Activated naive CD4-positive, alpha-beta T cell treated with anti-CD3 and anti-CD28 coated beads, Interleukin-2, amount 50 U/mL, for 72 hours (primary cell): ENCODE measurements at regions not wholly inside any gene's neighbourhood (a gene's known extent, or its start where the extent isn't known, plus 50 kb on each side); places are given as distances from the start of the nearest gene placed in this dataset.
A peak's percentile ranks its signal among the peaks of the same experiment; 100 is the strongest.

Source experiments
- ATAC-seq, 2 donors: fragments of 150-1000 bp; cut with Tn5 transposase; 2 replicates each; pipeline ENCODE4 v1.10.0; 2021; ENCODE audit warnings: mild to moderate bottlenecking in 2 of 2, moderate library complexity in 2 of 2
- DNase-seq, 2 donors: peaks; one replicate each; pipeline ENCODE4 v3.0.0; 2021 to 2022; ENCODE audit warnings: low spot score in 2 of 2
- H3K27ac Mint-ChIP-seq, 2 donors: one replicate each; pipeline ENCODE4 v1.8.0; 2022; ENCODE audit warnings: mild to moderate bottlenecking in 2 of 2, mixed read lengths in 2 of 2
- H3K36me3 Mint-ChIP-seq, 2 donors: one replicate each; pipeline ENCODE4 v1.8.0; 2022; ENCODE audit warnings: mixed read lengths in 2 of 2
- H3K9me3 Mint-ChIP-seq, 2 donors: one replicate each; pipeline ENCODE4 v1.8.0; 2022; ENCODE audit warnings: mixed read lengths in 2 of 2

DNA sequence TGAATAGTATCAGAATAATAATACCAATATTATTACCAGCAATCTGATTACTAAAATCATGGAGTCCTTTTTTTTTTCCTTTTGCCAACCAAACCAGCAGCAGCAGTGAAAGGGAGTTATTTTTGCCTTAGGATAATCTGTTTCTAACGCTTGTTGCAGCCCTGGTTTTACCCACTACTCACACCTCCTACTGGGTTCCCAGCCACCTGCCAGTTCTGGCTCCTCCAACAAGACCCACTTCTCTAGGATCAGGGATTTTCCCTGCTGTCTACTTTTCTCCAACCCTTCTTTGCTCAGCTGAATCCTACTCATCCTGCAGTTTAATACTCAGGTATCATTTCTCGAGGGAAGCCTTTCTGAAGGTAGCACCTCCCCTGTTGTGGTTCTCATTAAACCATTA lies 96.8 kb upstream of the BCAR3 start:
- ATAC-seq = no peak
- peaks cover 4% of the 10 kb centered on the region in 2 donors for H3K9me3 Mint-ChIP-seq
- H3K27ac Mint-ChIP-seq = no peak overlapping the region

DNA sequence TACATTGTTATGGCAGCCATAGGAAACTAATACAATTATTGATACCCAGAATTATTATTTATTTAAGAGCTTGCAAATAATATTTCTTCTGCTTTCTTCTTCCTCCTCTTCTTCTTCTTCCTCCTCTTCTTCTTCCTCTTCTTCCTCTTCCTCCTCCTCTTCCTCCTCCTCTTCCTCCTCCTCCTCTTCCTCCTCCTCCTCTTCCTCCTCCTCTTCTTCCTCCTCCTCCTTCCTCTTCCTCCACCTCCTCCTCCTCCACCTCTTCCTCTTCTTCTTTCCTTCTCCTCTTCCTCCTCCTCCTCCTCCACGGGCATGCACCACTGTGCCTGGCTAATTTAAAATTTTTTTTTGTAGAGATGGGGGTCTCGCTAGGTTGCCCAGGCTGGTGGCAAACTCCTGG lies 95.6 kb upstream of the BCAR3 start:
- H3K27ac Mint-ChIP-seq = no peak overlapping the region
- no peak for ATAC-seq
- H3K36me3 Mint-ChIP-seq = no peaks in the 10 kb centered on the region
- no peak for DNase-seq
- peaks cover 4% of the 10 kb centered on the region in 2 donors for H3K9me3 Mint-ChIP-seq

More for the DNA sequence above, 96.8 kb upstream of the BCAR3 start:
- H3K36me3 Mint-ChIP-seq = no peaks in the 10 kb centered on the region
- DNase-seq = no peak

DNA sequence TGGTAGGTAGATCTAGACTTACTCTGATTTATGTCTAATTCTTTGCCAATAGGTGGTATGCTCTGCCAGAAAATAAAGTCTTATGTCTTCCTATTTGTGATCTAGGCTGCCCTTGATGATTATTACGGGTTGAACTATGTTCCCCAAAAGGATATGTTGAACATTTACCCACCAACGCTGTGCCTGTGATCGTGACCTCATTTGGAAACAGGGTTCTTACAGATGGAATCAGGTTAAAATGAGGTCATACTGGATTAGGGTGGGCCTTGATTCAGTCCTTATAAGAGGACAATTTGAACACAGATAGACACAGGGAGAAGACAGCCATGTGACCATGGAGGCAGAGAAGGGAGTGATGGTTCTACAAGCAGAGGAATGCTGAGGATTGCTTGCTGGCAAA lies 95.1 kb upstream of the BCAR3 start:
- Mint-ChIP-seq H3K9me3 (peaks cover 4% of the 10 kb centered on the region in 2 donors), H3K27ac (no peak overlapping the region), H3K36me3 (no peaks in the 10 kb centered on the region)
- ATAC-seq (no peak), DNase-seq (no peak)

DNA sequence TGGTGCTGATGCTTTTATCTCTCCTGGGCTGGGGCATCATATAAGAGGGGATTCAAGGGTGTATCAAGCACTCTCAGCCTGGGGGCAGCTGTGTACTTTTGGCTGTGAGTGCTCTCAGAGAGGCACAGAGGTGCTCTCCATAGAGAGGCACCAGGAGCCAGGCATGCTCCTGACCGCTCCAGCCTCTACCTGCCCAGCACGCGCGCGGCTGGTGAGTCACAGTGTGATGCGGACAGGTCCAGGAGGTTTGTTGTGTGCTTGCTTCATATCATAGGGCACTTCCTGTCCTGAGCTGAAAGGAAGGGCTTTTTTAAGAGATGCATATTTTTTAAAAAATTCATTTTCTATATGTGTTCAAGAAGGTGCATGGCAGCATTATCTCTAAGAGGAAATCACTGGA lies 93.6 kb upstream of the BCAR3 start:
- DNase-seq (no peak), ATAC-seq (no peak)
- Mint-ChIP-seq H3K27ac (no peak overlapping the region), H3K9me3 (peaks cover 3% of the 10 kb centered on the region in 2 donors), H3K36me3 (no peaks in the 10 kb centered on the region)

DNA sequence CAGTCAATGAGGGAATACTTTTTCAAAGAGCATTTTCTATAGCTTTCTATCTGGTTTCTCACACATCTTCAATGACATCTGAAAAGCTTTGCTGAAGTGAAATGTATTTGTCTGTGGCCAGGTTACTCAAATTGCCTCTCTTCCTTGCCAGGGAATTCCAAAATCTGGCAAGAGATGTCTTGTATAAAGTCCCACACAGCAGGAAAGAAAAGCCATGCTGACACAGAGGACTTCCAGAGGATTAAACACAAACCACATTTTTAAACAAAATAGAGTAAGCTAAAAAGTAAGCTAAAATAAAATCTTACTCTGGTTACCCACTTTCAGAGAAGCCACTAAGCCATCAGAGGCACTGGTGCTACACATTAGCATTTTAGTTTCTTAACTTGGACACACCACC lies 93.1 kb upstream of the BCAR3 start:
- Mint-ChIP-seq H3K9me3 (no peaks in the 10 kb centered on the region), H3K27ac (no peak overlapping the region), H3K36me3 (no peaks in the 10 kb centered on the region)
- DNase-seq (no peak), ATAC-seq (no peak)

DNA sequence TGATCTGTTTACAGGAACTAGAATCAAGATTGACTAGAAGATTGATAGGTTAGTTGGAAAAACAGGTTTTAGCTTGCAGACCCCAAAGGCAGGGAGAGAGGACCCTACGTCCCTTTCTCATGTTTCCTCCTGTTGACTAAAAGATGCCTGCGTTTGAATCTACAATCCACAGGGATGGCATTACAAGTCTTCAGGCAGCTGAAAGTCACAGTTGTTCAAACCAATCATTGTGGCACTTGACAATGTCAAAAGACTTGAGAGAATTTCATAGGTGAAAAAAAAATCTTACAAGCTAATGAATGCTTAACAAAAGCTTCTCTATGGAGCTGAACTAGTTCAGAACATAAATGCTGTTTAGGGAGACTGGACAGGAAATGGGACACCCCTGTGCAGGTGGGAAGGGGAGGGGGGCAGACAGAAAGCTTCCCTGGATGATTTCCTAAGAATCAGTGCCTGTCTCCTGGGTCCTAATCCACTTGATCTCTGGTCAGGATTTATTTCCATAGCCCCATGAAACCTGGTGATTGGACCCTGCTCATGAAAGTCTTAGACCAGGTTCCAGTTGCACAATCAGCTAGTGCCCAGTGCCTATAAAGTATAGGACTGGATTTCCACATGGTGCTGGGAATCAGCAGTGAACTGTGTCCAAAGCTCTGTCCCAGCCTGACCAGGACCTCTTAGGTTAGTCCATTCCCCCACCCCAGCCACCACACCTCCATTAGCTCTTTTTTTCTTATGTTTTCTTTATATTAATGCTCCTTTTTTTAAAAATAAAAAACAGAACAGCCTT lies 91.6 kb upstream of the BCAR3 start:
- Mint-ChIP-seq H3K9me3 (no peaks in the 10 kb centered on the region), H3K27ac (no peak overlapping the region), H3K36me3 (no peaks in the 10 kb centered on the region)
- no peak for ATAC-seq
- DNase-seq = no peak

DNA sequence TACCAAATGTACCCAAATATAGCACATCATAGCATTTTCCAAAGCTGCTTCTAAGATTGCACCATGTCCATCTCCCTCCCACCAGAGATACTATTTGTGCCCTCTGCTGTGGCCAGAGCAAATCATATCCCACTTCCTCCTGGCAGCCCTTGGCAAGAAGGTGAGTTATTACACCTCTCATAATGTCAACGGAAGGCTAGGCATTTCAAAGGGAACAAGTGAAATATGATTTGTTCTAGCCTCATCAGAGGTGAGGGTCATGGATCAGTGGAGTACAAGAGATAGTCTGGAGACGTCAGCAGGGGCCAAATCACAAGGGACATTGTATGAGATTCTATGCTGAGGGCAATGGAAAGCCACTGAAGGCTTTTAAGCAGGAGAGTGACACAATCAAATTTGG lies 90.2 kb upstream of the BCAR3 start:
- Mint-ChIP-seq H3K36me3 (no peaks in the 10 kb centered on the region), H3K9me3 (no peaks in the 10 kb centered on the region), H3K27ac (no peak overlapping the region)
- DNase-seq (no peak), ATAC-seq (no peak)

DNA sequence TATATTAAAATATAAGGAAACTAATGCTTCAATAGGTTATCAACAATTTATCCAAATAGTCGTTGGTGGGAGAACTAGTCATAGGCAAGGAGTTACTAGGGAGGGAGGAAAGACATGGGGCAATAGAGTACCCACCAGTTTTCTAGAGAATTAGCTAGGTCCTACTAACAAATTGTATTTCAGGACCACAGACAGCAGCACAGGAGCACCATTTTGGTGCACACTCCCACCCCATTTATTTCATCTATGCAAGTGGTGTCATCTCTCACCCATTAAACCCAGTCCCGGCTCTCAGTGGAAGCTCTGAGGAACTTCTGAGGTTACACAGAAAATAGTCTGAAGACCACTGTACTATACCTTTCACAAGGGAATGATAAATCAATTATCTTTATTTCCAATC lies 89.0 kb upstream of the BCAR3 start:
- DNase-seq (no peak), ATAC-seq (no peak)
- Mint-ChIP-seq H3K36me3 (no peaks in the 10 kb centered on the region), H3K9me3 (no peaks in the 10 kb centered on the region), H3K27ac (no peak overlapping the region)

DNA sequence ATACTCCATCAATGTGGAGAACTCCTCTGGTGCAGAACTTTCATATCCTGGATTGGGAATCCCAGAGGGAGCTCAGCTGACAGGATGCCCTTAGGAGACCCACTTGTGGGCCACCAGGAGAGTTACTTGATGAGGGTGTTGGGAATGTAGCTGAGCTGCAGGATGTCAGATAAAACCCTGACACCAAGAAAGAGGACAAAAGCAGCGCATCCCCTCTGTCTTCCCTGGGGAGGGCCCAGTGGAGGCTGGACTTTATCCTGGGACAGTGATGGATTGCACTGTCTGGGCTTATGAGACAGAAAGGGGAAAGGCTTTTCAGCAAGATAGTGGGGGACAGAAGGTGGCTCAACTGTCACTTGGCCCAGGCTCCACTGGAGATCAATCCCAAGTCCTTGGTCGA lies 88.1 kb upstream of the BCAR3 start:
- no peaks in the 10 kb centered on the region for H3K9me3 Mint-ChIP-seq
- no peak for ATAC-seq
- H3K27ac Mint-ChIP-seq = no peak overlapping the region
- no peak for DNase-seq
- no peaks in the 10 kb centered on the region for H3K36me3 Mint-ChIP-seq

DNA sequence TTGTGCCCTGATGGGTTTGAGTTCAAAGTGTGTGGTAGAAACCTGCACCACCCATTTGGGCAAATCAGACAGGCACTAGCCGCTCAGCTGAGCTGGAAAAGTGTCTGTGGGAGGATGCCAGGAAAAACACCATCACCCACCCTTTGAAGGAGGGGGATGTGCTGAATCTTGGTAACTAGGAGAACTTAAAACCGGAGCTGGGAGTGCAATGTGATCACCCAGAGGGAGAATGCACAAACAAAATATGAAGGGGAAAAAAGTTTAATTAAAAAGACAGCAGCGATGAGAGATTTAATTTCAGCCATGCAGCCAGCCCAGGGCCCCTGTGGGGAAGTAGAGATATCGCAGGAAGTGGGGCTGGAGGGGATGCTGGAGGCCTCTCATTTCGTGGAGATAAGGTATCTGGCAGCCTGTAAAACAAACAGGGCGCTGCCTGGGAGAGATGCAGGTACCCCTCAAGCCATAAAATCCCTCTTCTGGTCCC lies 86.8 kb upstream of the BCAR3 start:
- H3K27ac Mint-ChIP-seq = peak overlapping the region in 1 of 2 donors; percentile 23
- DNase-seq (no peak), ATAC-seq (no peak)
- no peaks in the 10 kb centered on the region for H3K36me3 Mint-ChIP-seq
- no peaks in the 10 kb centered on the region for H3K9me3 Mint-ChIP-seq

DNA sequence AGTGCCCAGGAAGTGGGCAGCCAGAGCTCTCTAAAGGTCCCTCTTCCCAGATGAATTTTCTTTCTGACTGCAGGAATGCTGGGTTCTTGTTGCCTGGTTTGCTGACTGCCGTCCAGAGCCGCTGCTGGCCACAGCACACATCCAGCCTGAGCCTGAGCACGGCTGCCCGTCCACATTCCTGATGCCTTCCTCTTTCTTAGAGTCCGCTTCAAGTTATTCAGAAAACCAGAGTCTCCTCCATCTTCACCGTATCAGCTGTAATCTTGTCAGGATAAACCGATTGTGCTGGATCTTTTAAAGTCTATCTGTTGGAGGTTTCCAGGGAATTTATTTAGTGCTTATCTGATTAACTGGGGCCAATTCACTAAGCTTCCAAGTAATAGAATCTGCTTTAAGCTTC lies 84.8 kb upstream of the BCAR3 start:
- no peak overlapping the region for H3K27ac Mint-ChIP-seq
- ATAC-seq = no peak
- H3K9me3 Mint-ChIP-seq = no peaks in the 10 kb centered on the region
- DNase-seq = no peak
- no peaks in the 10 kb centered on the region for H3K36me3 Mint-ChIP-seq

DNA sequence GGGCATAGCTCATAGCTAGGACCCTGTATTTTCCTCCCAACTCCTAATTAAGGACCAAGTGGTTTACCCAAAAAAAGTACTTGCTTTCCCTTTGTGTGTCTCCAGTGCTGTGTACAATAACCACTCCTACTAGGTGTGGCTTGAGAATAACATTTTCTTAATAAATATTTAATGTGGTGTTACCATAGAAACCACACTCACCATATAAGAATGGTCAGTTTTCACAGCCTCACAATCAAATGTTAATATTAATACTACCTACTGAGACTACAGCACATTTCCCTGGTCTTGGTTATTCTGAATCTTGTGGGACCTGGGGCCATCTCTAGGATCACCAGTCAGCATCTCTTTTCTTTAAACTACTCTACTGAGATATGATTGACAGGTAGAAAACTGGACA lies 83.5 kb upstream of the BCAR3 start:
- no peaks in the 10 kb centered on the region for H3K36me3 Mint-ChIP-seq
- DNase-seq (no peak), ATAC-seq (no peak)
- H3K27ac Mint-ChIP-seq = no peak overlapping the region
- no peaks in the 10 kb centered on the region for H3K9me3 Mint-ChIP-seq

DNA sequence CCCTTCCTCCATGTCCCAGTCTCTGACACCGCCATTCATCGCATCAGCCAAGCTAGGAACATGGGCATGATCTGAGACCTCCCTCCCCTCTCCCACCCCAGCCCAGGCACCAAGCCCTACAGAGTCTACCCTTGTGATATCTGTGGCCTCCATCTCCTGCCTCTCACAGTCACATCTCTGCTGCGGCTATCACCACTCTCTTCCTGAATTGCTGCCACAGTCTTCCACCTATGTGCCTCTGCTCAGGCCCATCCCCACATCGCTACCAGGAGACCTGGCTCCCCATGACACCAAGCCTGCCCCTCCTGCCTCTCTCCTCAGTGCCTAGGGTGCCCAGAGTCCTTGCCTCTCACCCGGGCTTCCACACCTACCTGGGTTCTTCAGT lies 82.7 kb upstream of the BCAR3 start:
- peaks cover 0 to 3% of the 10 kb centered on the region in 2 donors for H3K9me3 Mint-ChIP-seq
- ATAC-seq = no peak
- DNase-seq = no peak
- H3K36me3 Mint-ChIP-seq = no peaks in the 10 kb centered on the region
- peak overlapping the region in 1 of 2 donors; percentile 58 for H3K27ac Mint-ChIP-seq

DNA sequence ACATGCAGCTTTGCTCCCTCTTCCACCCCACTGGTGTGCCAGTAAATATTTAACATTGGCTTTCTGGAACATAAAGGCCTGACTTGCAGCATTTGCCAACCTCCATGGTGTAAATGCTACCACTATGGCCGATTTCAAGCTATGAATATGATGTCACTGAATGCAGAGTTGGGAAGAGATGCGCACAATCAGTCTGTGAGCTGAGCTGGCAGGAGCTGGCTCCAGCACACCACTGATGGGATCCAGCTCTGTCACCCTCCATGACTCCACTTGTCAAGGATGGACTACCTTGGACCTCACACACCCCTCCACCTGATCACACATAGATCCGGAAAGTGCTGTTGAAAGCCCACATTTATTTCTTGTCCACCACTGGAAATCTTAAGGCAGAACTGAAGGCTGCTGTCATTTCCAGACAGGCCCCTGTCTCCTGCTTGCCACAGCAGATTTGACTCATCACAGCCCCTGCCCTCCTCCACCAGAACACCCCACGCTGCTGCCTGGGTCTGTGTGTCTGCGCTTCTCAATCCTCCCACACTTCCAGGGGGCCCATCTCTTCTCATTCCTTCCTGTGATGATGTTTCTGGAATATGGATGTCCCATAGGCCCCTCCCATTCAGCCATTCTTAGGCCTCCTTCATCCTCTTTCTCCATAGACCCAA lies 82.2 kb upstream of the BCAR3 start:
- peak in 1 of 2 donors; percentile 50 for ATAC-seq

DNA sequence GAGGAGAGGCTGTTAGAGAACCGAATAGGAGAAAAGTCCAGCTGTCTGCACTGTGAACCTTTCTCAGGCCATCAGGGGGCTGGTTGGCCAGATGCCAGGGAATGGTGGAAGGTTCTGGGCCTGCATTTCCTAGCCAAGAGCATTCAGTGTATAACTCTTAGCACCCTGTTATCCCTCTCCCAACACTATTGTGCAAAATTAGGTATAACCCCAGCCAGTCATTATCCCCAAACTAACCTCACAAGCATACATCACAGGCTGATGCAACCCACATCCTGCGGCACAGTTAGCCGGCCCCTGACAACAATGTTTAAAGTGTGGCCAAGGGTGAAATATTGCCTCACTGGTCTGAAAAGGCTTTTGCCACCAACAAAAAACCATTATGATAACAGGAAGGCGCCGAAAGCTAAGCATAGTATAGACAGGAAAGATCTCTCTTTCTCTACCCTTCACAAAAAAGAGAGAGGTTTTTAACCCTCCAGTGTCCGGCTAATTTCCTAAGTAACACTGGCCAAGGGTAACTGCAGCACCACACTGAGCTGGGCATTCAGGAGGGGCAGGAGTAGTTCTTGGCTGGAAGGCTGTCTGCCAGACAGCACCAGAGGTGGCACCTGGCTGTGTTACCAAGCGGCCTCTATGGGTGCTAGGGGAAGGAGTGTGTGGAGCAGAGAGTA lies 77.3 kb upstream of the BCAR3 start:
- Mint-ChIP-seq H3K9me3 (peaks cover 0 to 3% of the 10 kb centered on the region in 2 donors), H3K27ac (peak overlapping the region in 1 of 2 donors; percentile 55), H3K36me3 (no peaks in the 10 kb centered on the region)
- ATAC-seq (peak; percentile 71 to 94), DNase-seq (no peak)

More for the DNA sequence above, 82.2 kb upstream of the BCAR3 start:
- no peaks in the 10 kb centered on the region for H3K36me3 Mint-ChIP-seq
- no peak overlapping the region for H3K27ac Mint-ChIP-seq
- peaks cover 0 to 3% of the 10 kb centered on the region in 2 donors for H3K9me3 Mint-ChIP-seq
- no peak for DNase-seq

DNA sequence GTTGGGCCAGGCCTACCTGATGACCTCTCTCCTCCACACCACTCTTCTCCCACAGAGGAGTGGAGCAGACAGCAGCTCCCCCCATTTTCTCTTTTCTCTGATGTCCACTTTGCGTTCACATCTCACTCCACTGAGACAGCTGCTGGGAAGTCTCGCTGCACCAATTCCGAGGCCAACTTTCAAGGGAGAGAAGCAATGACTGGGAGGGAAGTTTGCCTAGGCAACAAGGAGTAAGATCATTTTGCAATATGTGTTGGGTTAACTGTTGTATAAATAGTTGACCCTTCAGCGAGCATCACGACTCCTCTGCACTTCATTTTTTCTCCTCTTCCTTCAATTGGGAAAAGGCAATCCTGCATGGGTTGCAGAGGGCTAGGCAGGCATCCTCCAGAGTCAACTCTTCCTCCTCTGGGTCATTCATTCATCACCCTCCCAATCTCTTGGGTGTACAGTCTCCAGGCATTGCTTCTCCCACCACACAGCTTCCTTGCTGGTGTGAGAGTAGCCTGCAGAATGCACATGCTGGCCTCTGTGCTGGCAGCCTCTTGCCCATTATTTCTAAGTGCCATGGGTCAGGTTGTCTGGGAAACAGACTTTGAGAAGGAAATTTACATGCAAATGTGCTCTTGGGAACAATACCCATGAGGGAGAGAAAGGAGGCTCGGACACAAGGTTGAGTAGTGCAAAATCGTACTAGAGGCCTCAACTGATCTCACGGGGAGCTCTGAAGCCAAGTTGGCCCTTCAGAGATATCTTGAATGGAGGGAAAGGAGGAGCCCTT lies 75.8 kb upstream of the BCAR3 start:
- H3K27ac Mint-ChIP-seq = no peak overlapping the region
- DNase-seq = no peak
- no peak for ATAC-seq
- H3K36me3 Mint-ChIP-seq = no peaks in the 10 kb centered on the region
- peaks cover 0 to 3% of the 10 kb centered on the region in 2 donors for H3K9me3 Mint-ChIP-seq

DNA sequence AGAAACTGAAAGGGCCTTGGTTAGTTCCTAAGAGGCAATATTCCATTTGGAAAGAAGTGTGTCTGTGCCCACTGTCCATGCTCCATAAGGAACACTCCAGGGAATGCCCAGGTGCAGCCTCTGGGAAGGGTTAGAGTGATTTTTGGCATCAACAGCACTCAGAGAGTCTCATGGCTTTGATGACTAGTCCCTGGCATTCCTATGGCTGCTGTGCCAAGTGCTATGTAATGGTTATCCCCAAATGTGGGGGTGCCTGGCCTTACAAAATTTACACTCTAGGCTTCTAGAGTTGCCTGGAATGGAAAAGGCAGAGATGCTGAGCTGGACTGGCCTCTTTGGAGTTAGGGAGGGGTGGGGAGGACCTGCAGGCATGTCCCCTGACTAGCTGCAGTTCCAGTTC lies 75.0 kb upstream of the BCAR3 start:
- no peaks in the 10 kb centered on the region for H3K36me3 Mint-ChIP-seq
- peaks cover 0 to 3% of the 10 kb centered on the region in 2 donors for H3K9me3 Mint-ChIP-seq
- DNase-seq (no peak), ATAC-seq (no peak)
- H3K27ac Mint-ChIP-seq = no peak overlapping the region
